Colonic mucosa (tissue), 4 donors: ENCODE measurements at regions not wholly inside any gene's neighbourhood (a gene's known extent, or its start where the extent isn't known, plus 50 kb on each side); places are given as distances from the start of the nearest gene placed in this dataset.

Source experiments
- DNase-seq: peaks from one replicate; pipeline ENCODE4 v3.0.0-alpha.2; 2020
- H3K27ac ChIP-seq: fragments of 200-600 bp; one replicate; pipeline ENCODE4 v1.8.0; 2021
- H3K27me3 ChIP-seq: fragments of 200-600 bp; one replicate; pipeline ENCODE4 v1.8.0; 2021
- H3K36me3 ChIP-seq: fragments of 200-600 bp; one replicate; pipeline ENCODE4 v1.8.0; 2021
- H3K4me1 ChIP-seq: fragments of 200-600 bp; one replicate; pipeline ENCODE4 v1.8.0; 2021; ENCODE audit warnings: mild to moderate bottlenecking
- H3K4me3 ChIP-seq: fragments of 200-600 bp; one replicate; pipeline ENCODE4 v1.8.0; 2021
- H3K9ac ChIP-seq, 2 donors: one replicate each; pipeline ENCODE4 v1.7.0; 2013; ENCODE audit warnings: control low read depth in 2 of 2, low read depth in 2 of 2, low read length in 2 of 2
- H3K9me3 ChIP-seq: fragments of 200-600 bp; one replicate; pipeline ENCODE4 v1.8.0; 2021
- intact Hi-C: fragments of 100-400 bp; cut with DNase I; formaldehyde crosslinking; loops from one replicate; pipeline ENCODE4 v1.14.1; 2022
- TF ChIP-seq, protein P1 (sequence below): fragments of 200-600 bp; IDR thresholded peaks from one replicate; pipeline ENCODE4 v1.8.0; 2022; ENCODE audit warnings: antibody characterized with exemption, mild to moderate bottlenecking
- donor health status: healthy.
- donor health status: DM: no; HTN: no; CAD: no.
- donor health status: DM: no; HTN: no; CAD: no.

GRCh38 chr13:111640006-111640405 lies 319.6 kb downstream of the TEX29 start:
- H3K4me1 ChIP-seq: no peaks in the 10 kb centered on the region
- no peaks in the 10 kb centered on the region for H3K9me3 ChIP-seq
- no peaks in the 10 kb centered on the region for H3K36me3 ChIP-seq
- no peaks in the 10 kb centered on the region for H3K27me3 ChIP-seq
- intact Hi-C loops: no loop called here
- no peak overlapping the region for H3K9ac ChIP-seq
- H3K4me3 ChIP-seq: no peak overlapping the region
- DNase-seq: no peak
- TF ChIP-seq, protein P1, sequence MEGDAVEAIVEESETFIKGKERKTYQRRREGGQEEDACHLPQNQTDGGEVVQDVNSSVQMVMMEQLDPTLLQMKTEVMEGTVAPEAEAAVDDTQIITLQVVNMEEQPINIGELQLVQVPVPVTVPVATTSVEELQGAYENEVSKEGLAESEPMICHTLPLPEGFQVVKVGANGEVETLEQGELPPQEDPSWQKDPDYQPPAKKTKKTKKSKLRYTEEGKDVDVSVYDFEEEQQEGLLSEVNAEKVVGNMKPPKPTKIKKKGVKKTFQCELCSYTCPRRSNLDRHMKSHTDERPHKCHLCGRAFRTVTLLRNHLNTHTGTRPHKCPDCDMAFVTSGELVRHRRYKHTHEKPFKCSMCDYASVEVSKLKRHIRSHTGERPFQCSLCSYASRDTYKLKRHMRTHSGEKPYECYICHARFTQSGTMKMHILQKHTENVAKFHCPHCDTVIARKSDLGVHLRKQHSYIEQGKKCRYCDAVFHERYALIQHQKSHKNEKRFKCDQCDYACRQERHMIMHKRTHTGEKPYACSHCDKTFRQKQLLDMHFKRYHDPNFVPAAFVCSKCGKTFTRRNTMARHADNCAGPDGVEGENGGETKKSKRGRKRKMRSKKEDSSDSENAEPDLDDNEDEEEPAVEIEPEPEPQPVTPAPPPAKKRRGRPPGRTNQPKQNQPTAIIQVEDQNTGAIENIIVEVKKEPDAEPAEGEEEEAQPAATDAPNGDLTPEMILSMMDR: no peak
- H3K27ac ChIP-seq: no peak overlapping the region

- intact Hi-C loops: no loop called here
- Histone ChIP-seq H3K27ac (no peak overlapping the region), H3K4me1 (no peaks in the 10 kb centered on the region), H3K36me3 (no peaks in the 10 kb centered on the region), H3K4me3 (no peak overlapping the region), H3K9me3 (no peaks in the 10 kb centered on the region), H3K27me3 (no peaks in the 10 kb centered on the region), H3K9ac (no peak overlapping the region)
- DNase-seq: no peak
- TF ChIP-seq, protein P1: no peak
Measured at GRCh38 chr13:111640476-111640875, 320.0 kb downstream of the TEX29 start.

DNA sequence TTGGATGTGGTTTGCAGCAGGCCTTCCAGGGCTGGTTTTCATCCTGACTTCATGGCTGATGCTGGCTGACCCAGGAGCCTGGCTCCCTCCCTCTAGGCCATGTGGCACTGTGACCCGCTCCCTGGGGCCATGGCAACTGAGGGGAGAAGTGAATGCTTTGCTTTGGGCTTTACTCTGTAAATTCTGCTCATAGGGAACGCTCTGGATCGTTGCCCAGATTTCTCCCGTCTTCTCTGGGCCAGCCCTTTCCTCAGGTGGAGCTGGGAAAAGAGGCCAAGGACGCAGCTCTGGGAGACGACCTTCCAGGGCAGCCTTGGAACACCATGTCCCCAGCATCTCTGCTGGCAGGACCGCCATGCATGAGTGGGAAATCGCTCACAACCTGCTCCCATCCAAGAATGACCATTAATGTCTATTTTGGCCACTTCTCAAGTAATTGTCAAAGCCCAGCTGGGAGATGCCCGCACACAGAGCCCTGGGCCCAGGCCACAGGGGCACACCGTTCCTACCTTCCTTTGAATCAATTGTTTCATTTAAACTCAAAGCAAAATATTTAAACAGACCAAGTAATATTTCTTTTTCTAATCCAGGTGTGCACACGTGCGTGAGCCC lies 321.8 kb downstream of the TEX29 start:
- Histone ChIP-seq H3K4me3 (no peak overlapping the region), H3K9ac (no peak overlapping the region), H3K4me1 (no peaks in the 10 kb centered on the region), H3K27me3 (no peaks in the 10 kb centered on the region), H3K36me3 (no peaks in the 10 kb centered on the region), H3K27ac (no peak overlapping the region), H3K9me3 (no peaks in the 10 kb centered on the region)
- TF ChIP-seq, protein P1: no peak
- DNase-seq: no peak
- intact Hi-C loops: no loop called here

- no peak for DNase-seq
- H3K36me3 ChIP-seq: no peaks in the 10 kb centered on the region
- no peaks in the 10 kb centered on the region for H3K4me1 ChIP-seq
- H3K27me3 ChIP-seq: no peaks in the 10 kb centered on the region
- H3K4me3 ChIP-seq: no peak overlapping the region
- no peak overlapping the region for H3K9ac ChIP-seq
- H3K9me3 ChIP-seq: no peaks in the 10 kb centered on the region
- intact Hi-C loops: no loop called here
- TF ChIP-seq, protein P1: no peak
- H3K27ac ChIP-seq: no peak overlapping the region
Measured at GRCh38 chr13:111644750-111645149, 324.3 kb downstream of the TEX29 start.

DNA sequence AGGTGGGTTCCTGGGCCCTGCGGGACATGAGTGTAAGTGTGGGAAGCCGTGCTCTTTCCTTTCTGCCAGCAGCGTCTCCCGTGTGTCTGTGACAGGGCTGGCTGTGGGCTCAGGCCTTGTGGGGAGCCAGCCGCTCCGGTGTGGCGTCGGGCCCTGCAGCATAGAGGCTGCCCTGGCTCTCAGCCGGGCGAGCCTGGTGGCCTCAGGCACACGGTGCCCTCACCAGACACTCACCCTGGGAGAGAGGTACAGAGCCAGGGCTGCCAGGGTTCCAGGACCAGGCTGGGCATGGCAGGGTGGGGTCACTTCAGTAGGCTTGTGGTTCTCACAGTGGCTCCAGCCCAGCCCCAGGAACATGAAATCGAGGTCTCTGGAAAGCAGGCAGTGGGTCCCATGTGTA lies 324.8 kb downstream of the TEX29 start:
- Histone ChIP-seq H3K27me3 (no peaks in the 10 kb centered on the region), H3K4me3 (no peak overlapping the region), H3K27ac (no peak overlapping the region), H3K9ac (no peak overlapping the region), H3K36me3 (no peaks in the 10 kb centered on the region), H3K4me1 (no peaks in the 10 kb centered on the region), H3K9me3 (no peaks in the 10 kb centered on the region)
- TF ChIP-seq, protein P1: no peak
- no peak for DNase-seq
- intact Hi-C loops: no loop called here
